ENCODE measurements at regions not wholly inside any gene's neighbourhood (a gene's known extent, or its start where the extent isn't known, plus 50 kb on each side); places are given as distances from the start of the nearest gene placed in this dataset.
"Not testable (repeated sequence)": the region's sequence is repeated elsewhere in the genome, so short reads cannot be mapped to it uniquely, and the experiment has no call there.

GRCh38 chr10:45914740-45915139, 57.5 kb upstream of the TIMM23 start:
- not testable (repeated sequence) for TF ChIP-seq CTCF (conservative IDR thresholded peaks at IDR 0.05); ZFX (IDR thresholded peaks at IDR 0.05)

Data from C4-2B (cell line).